GF-D8 (cell line): ENCODE measurements at regions not wholly inside any gene's neighbourhood (a gene's known extent, or its start where the extent isn't known, plus 50 kb on each side); places are given as distances from the start of the nearest gene placed in this dataset.
"Not testable (repeated sequence)": the region's sequence is repeated elsewhere in the genome, so short reads cannot be mapped to it uniquely, and the experiment has no call there.

Experiments used
- DNase-seq: peaks from one replicate; lab custom pipeline; 2025; lab: John Stamatoyannopoulos, UW

DNA sequence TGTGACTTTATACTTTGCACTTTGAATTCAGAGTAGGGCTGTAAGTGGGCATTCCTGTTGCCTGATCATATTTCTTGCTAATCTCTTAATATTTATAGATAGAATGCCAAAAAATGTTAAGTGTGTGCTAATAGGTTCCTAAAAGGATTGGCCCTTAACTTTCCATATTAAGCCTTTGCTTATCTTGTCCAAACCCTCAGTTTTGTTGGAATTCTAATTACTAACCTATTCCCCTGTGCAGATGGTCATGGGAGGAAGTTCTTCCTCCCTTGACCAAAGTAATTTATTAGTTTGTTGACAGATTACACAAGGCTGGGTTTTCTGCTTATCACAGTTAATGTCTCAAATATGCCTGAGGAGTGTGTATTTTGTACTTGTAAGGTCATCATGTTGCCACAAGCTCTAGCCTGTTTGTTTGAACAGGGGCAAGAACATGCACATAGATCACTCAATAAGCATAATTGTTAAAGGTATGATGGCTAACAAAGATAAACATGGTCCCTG is 541.1 kb upstream of the SPRY2 start:
- DNase-seq: no peak

DNA sequence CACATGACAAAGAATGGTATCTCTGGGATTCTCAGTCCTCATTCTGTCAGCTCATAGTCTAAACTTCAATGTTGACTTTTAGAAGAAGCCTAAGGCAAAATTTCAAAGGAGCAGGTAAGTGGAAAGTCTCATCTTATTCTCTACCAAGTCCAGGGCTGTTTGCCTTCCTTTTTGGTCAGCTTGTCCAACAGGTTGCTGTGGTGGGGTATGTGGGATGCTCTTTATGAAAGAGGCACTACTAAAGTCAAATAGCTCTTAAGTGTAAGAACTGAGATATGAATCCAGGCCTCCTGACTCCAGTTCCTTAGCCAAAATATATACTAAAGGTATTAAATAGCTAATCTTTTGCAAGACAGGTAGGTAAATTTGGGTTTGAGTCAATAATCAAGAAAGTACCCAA is 540.6 kb upstream of the SPRY2 start:
- no peak for DNase-seq

DNA sequence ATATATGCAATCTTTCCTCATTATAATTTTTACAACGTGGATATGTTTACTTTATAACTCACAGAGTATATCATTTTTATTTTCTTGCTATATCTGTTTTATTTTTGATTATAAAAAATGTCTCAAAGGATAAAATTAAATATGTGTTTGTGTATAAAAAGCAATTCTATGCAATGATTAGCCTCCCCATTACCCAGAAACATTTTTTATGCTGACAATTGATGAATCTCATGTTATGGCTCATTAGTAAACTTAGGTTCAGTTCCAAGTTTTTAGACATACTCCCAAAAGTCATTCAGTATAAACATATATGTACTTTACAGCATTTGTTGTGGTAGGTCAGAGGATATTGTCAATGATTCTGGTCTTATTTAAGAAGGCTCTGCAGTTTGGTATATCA is 540.1 kb upstream of the SPRY2 start:
- no peak for DNase-seq

DNA sequence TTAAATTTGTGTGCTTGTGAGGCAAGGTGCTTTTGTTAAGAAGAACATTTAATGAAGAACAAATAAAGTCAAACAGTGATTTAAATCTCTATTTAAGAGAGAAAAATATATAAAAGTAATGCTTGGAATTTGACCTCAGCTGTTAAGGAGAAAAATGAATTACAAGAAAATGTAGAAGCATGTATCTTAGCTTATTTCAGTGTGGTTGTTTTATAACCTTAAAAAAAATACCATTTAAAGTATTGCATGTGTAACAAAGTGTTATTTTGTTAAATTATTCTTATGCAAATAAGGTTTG is 537.0 kb upstream of the SPRY2 start:
- no peak for DNase-seq

DNA sequence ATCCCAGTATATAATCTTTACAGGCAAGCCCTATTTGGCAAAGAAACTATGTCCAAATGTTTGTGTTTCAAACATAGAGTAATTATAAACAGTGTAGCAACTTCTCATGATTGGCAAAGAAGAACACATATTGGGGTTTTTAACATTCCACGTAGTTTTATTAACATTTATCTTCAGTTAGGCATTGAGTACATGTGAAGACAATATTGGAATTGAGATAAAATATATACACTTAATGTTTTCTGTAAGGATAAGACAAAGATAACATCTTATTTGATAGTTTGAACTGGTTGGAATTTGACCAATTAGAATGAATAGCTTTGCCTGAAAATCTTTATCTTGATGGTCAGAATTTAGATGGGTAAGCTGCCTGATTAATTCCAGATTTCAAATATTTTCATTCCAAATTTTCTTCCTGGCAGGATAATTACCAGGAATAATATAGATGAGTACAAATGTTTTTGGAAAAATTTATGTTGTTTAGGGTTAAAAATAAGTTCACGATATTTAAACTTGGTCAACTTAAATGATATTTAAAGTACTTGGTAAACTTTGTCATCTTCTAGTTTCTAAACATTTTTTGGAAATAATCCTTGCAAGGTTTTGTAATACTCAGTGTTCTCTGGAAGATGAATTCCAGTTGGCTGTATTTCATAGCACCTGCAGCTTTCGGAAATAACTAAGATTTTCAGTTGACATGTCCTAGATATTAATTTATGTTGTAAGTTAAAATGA is 536.5 kb upstream of the SPRY2 start:
- DNase-seq: no peak

DNA sequence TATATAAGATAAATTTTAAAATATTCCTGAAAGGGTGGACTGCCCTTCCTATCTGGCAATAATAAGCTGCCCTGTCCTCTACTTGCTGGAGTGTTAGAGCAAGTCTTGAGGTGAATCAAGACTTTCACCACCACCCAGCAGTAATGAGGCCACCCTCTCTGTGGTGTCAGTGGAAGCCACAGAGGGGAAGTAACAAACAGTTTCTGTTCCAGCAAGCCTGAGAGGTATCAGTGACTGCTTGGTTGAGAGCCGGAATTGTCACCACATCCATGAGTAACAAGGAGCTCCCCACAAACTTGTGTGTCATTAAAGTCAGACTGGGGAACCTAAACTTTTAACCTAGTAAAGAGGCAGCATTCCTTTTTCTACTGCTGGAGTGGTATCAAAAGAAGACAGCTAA is 532.7 kb upstream of the SPRY2 start:
- no peak for DNase-seq

DNA sequence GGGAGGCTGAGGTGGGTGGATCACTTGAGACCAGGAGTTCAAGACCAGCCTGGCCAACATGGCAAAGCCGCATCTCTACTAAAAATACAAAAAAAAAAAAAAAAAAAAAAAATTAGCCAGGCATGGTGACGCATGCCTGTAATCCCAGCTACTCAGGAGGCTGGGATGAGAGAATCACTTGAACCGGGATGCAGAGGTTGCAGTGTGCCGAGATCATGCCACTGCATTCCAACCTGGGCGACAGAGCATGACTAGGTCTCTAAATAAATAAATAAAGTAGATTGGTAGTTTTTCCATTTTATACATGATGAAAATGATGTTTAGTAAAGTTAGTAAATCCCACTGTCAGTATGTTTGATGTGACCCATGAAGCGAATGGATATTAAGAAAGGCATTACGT is 531.0 kb upstream of the SPRY2 start:
- not testable (repeated sequence) for DNase-seq

DNA sequence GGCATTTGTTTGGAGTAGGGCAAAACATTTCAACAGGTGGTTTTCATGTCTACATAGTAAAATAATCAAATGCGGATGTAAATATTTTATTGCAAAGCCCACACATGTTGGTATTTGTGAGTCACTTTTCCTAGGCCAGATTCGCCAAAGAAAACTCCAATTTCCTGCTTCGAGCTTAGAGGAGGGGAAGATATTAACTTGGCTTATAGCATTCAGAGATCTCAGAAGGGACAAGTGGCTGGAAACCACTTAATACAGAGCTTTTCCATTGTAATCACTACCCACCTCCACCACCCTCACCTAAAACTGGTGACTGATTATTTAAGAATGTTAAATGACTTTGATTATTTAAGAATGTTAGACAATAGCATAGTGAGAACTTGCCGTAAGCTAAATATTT is 530.6 kb upstream of the SPRY2 start:
- no peak for DNase-seq

DNA sequence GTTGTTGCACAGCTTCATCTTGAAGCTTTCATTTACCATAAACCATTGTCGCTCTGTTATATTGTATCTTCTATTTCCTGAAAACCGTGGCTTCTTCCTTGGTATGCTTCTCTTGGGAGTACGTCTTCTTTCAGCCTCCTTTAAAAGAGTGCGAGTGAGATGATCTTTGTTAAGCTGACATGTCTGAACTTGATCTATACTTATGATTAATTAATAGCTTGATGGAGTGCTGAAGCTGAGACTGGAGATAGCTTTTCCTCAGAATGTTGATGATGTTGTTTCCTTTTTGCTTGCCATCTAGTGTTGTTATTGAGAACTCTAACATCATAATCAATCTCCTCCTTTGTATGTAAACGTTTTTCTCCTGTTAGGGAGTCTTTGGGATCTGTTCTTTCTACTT is 529.3 kb upstream of the SPRY2 start:
- no peak for DNase-seq

DNA sequence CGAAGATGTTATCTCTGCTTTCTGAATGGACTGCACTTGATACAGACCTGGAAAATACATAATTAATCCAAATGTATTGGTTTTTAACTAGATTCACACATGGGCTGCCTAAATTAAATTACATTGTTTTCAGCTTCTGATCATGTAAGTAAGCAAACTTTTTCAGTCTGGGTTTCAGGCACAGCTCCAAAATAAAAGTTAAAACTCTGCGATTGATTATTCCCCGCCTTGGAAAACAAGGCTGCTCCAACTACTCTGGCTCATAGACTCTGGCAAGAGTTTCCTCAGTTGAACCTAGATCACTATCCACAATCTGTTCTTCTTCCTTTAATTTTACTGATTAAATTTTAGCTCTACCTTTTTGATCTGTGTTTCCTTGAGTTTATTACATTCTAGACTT is 526.0 kb upstream of the SPRY2 start:
- no peak for DNase-seq

DNA sequence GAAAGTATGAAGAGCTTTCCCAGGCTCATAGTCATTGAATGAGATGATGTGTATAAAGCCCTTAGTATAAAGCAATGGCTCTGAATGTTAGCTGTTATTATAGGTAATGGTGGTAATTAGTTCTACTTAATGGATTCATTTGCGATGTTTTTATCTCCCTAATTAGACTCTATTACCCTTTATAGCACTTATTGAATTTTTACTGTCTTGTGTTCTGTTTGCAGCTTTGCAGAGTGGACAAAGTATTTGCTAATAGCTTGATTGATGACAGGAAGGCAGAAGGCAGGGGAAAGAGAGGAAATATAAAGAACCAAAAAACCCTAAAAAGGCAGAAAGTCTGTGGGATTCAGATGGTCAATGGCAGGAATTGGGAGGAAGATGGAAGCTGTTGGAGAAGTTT is 524.4 kb upstream of the SPRY2 start:
- no peak for DNase-seq

DNA sequence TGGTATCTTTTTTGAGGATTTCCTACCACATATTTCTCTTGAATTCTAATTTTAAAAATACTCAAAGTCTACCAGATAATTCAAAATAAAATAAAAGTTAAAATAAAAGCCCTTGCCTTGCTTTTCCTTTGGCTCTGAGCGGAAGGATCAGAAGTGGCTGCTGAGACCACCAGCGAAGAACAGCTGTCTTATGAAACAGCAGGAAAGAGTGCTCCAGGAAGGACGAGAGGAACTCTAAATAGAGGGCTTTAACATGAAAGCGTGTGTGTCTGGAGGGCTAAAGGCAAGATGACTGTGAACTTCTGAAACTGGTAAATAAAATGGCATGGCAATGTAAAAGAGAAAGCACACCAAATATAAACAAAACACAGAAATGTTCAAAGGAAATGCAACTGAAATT is 521.5 kb upstream of the SPRY2 start:
- no peak for DNase-seq

DNA sequence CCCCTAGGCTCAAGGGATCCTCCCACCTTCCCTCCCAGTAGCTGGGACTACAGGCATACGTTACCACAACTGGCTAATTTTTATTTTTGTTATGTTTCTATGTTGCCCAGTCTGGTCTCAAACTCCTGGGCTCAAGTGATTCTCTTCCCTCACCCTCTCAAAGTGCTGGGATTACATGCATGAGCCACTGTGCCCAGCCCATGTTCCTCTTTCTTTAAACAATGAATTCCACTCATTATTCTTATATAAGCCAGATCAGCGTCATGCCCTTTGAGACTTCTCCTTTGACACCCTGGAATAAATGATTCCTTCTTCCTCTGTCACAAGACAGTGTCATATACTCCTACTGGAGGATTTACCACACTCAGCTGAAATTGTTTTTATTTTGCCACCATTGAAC is 519.9 kb upstream of the SPRY2 start:
- DNase-seq: no peak

DNA sequence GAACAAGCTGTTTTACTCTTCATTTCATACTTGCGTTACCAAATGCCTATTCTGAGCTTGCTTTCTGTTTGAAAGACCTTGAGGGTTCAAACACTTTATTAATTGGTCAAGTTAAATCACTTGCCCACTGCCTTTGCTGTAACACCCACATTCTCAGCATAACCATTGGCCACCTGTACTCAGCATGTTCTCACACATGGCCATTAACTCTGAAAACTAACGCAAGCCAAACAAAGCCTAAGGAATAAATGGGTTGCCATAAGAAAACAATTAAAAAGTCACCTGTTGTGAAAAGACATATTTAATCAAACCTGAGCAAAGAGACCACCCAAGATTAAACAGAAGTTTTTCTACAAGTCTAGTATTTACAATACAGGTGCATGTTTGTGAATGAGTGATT is 517.2 kb upstream of the SPRY2 start:
- DNase-seq: no peak

DNA sequence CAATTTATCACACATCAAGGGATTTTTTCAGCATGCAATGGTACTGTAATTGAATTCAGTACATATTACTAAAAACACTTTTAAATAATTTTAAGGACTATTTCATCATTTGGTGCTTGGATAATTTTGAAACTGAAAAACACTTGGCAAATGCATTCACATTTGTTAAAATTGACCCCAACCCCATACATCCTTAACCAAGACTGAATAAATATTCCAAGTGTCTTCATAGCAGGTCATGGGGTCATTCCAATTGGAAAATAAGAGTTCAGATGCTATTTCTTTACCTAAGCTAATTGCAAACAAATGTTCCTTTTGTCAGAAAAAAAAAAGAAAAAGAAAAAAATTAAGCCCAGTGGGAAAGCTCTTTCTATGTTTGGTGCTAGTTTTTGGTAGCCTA is 516.4 kb upstream of the SPRY2 start:
- DNase-seq: no peak

DNA sequence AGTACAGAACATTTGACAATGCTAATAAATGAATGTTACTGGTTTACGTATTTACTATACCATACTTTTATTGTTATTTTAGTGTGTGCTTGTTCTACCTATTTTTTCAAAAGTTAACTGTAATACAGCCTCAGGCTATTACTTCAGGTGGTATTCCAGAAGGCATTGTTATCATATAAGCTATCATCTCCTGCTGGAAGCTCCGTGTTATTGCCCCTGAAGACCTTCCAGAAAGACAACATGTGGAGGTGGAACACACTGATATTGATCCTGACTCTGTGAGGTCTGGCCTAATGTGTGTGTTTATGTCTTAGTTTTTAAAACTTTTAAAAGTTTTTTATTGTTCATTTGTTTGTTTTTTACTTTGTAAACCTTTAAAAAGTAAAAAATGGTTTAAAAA is 509.8 kb upstream of the SPRY2 start:
- no peak for DNase-seq

DNA sequence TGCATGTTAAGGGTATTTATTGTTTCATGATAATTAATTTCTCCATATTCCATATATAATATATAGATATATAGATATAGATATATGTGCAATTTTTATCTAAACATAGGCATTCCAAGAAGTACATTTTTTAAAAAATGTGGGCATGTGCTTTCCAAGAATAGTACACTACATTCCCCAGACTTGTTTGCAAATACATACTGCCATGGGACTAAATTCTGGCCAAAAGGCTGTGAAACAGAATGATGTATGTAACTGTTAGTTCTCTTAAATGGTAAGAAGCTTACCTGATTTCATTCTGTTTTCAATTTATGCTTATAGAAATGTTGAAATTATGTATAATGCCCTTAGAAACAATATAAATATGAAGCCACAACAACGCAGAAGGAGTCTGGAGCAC is 503.2 kb upstream of the SPRY2 start:
- DNase-seq: no peak

DNA sequence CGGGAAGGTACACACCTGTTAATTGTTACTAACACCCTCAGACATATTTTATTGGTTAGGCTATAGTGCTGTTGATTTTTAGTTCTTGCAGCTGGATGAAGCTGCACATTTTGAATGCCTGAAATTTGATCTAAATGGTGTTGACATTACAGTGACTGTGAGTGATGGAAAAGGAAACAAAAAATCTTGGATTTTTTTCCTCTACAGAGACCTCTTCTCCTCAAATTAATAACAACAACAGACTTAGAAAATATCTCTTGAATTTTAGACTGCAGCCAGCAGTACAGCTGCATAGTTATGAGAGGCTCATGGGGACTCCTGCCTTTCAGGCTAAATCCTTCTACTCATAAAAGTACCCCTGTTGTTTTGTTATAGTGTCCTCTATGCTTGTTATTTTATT is 500.5 kb upstream of the SPRY2 start:
- DNase-seq: no peak

DNA sequence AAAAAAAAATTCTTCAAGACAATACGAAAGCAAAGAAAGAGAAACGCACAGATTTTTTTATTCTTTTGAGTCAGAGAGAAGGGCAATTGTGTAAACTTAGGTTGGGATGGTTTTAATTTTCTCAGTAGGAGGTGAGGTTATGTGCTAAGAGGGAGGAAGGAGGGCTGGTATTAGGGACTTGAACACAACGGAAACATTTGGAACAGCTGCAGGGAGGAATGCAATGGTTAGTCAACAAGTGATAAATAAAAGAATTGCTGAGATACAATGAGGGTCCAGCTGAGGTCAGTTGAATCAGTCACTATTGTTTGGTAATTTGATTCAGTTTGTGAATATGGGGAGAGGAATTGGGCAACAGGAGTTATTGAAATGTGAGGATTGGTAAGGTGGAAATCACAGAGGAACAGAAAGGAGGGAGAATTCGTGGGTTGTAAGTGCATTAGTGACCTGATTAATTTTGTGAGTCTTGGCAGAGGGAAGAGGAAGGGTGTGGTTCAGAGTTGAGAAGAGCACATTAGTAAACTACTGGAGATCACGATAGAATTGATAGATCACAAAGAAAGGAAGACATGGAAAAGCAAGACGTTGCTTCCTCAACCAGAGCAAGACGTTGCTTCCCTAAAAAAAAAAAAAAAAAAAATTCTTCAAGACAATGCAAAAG is 499.5 kb upstream of the SPRY2 start:
- no peak for DNase-seq

DNA sequence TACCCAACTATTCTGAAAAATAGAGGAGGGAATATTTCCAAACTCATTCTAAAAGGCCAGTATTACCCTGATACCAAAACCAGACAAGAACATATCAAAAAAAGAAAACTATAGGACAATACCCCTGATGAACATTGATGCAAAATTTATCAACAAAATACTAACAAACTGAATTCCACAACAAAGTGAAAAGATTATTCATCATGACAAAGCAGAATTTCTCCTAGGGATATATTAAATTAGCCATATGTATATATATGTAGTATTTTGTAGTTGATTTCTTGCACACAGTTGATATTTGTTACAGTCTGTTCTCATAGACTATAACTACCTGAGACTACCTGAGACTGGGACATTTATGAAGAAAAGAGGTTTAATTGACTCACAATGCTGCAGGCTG is 495.0 kb upstream of the SPRY2 start:
- no peak for DNase-seq

DNA sequence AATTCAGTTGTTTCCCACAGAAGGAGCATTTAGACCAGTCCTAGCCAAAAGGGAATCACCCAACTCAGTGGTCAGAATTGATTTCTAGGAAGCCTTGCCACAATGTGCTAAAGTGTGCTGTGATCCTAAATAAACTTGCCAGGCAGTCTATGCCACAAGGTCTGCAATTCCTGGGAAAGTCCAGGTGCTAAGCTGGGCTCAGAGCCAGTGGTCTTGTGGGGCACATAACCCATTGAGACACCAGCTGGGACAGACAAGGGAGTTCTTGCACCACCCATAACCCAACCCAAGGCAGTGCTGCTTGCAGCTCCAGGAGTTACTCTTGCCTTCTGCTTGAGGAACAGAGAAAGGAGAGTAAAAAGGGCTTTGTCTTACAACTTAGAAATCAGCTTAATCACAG is 489.5 kb upstream of the SPRY2 start:
- no peak for DNase-seq

DNA sequence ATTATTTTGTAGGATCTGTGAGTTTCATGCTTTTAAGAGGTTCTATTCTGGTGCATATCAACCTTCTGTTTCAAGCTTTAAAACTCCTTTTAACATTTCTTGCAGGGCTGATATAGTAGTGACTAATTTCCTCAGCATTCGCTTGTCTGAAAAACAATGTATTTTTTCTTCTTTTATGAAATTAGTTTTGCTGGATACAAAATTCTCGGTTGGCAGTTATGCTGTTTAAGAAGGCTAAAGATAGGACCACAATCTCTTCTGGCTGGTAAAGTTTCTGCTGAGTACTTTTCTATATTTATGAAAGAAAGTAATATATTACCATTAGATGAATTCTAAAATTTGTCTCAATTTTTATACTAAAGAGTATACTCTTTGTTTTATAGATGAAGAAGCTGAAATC is 487.8 kb upstream of the SPRY2 start:
- DNase-seq: no peak

DNA sequence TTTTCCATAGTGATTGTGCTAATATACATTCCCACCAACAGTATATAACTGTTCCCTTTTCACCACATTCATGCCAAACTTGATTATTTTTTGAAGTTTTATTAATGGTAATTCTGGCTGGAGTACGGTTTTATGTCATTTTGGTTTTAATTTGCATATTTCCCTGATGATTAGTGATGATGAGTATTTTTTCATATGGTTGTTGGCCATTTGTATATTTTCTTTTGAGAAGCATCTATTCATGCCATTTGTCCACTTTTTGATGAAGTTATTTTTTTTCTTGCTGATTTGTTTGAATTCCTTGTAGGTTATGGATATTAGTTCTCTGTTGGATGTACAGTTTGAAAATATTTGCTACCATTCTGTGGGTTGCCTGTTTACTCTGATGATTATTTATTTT is 484.4 kb upstream of the SPRY2 start:
- no peak for DNase-seq

DNA sequence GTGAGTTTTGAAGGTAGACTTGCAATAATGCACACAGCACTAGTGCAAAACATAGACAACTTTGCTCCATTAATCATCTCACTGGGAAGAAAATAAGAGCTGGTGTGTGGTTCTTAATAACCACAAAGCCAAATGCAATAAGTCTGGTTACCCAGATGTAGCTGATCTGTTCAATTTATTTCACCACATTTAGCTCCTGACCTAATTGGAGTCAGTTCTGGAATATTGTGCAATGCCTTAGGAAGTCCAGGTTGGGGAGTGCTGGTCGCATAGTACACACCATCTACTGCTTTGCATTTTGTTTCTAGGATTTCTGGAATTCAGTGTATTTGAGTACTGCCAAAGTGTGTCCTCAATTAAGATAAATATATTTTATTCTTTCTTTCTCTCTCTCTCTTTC is 483.3 kb upstream of the SPRY2 start:
- DNase-seq: no peak
